NCI-H748 treated with DMSO at 0.1 percent for 48 hours (cell line): ENCODE measurements at regions not wholly inside any gene's neighbourhood (a gene's known extent, or its start where the extent isn't known, plus 50 kb on each side); places are given as distances from the start of the nearest gene placed in this dataset.
"Not testable (repeated sequence)": the region's sequence is repeated elsewhere in the genome, so short reads cannot be mapped to it uniquely, and the experiment has no call there.

Experiments used
- DNase-seq: peaks from one replicate; lab custom pipeline; 2025; lab: John Stamatoyannopoulos, UW

DNA sequence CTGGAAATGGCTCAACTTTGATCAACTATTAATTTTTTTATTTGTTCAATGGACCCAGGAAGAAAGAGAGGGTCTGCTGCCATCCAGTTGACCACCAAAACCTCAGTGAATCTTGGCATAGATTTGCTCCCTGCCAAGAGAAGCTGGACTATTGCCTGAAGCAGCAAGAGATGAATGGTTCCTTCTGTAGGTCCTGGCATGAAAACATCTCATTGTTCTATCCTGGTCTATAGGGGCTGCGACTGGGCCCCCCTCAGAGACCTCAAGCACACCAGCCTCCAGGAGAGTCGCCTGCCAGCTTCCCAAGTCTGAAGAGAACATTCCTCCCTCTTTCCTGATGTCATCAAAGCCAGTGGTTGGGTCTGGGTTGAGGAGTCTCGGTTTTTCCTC, 204.9 kb downstream of the TMX1 start:
- no peak for DNase-seq

DNA sequence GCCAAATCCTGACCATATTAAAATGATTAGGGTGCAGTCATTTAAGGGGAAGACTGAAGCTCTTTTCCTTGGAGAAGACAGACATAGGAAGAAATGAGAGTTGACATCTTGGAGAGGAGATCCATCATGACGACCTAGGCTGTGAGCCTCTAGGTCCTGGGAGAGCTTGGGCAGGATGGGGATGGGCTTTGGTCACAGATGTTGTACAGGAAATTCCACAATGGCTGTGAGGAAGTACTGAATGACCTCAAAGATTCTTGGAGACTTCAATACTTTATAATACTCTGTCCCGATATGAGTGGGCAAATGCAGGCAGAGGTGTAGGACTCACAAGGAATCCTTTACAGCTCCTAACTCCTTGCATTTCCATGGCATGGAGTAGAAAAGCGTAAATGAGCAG, 204.9 kb upstream of the FRMD6 start:
- DNase-seq = no peak

DNA sequence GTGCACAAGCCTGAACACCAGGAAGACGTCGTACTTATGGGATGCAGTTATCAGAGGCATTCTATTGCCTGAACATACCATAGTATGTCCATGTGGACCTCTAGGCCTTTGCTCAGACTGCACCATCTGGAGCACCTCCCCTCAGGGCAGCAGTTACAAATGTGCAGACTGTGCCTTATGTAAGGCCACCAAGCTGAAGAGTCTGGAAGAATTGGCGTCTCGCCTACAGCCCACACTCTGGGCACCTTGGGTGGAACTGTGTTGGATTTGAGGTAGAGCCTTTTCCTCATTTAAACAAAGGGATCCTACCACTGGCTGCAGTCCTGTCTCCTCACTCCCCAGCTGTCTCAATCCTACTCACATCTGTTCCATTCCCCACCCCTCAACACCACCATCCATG, 204.3 kb upstream of the FRMD6 start:
- no peak for DNase-seq

DNA sequence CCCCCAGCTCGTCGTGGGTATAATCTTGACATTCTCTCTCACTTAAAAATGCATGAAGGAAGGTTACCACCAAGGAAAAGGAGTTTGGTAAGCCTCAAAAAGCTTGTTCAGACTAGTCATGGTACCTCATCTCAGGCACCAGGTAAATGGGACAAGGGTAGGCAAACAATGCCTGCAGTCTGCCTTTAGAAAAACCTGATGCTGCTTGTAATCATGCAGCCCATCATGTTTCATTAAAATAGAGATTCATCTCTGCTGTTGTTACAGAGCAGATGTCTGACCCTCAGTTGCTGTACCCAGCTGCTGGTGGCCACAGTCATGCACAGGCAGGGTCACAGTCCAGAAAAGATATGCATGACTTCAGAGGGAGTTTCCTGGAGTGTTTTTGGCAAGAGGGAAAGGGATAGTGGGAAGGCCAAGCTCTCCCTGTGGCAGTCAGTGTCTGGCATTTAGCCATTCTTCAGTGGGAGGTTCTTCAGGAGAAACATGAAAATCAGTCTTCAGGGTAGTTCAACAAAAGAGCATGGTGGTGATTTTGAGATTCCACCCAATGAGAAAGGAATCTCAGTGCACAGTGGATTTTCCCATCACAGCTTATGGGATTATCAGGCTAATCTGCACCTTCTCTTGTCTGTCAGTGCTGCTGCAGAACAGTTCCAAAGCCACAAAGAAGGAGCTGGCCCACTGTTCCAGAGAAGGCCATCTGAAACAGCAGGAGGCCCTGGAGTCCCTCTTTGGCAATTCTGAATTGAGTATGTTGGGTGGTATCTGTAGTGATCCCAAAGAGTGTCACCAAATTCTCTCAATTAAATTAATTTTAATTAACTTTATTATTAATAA, 202.7 kb upstream of the FRMD6 start:
- no peak for DNase-seq

DNA sequence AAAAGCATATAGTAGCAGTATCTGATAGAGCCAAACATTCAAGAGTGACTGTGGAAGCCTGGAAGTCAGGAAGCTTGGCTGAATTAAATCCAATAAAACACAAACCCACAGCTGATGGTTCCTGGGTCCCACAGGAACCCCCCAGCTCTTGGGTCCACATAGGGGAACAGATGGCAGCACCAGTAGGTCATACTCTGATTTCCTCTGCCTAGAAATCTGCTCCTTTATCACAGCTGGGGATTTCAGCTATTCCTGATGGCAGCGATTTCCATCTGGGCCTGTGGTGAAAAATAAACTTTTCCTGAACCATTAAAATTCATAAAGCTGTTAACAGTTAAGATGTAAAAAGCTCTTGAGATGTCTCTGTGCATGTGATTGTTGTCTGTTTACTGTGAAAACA, 202.0 kb upstream of the FRMD6 start:
- DNase-seq = no peak

DNA sequence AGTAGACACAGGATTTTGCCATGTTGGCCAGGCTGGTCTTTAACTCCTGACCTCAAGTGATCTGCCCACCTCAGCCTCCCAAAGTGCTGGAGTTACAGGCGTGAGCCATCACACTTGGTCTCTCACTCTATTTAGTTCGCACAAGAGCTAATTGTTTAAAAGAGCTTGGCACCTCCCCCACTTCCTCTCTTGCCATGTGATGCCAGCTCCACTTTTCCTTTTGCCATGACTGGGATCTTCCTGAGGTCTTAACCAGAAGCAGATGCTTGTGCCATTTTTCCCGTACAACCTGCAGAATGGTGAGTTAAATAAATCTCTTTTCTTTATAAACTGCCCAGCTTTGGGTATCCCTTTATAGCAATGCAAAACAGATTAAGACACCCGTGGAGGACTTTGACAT, 200.1 kb upstream of the FRMD6 start:
- DNase-seq = no peak

DNA sequence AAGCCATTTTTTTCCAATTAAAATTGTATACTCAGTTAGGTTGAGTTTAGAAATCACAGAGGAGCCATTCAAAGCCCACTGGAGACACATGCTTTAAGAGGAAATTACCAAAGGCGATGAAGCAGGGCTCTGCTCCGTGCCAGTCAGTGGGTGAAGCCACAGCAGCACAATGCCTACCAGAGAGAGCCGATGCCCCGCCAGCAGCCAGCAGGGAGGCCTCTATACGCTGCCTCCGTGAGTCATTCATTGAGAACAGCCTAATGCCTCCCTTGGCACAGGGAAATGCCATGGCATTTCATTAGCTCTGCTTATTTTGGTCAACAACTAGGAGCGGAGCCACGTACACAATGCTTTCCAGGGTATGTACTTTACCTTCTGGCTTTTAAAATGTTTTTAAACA, 197.8 kb upstream of the FRMD6 start:
- DNase-seq = no peak

DNA sequence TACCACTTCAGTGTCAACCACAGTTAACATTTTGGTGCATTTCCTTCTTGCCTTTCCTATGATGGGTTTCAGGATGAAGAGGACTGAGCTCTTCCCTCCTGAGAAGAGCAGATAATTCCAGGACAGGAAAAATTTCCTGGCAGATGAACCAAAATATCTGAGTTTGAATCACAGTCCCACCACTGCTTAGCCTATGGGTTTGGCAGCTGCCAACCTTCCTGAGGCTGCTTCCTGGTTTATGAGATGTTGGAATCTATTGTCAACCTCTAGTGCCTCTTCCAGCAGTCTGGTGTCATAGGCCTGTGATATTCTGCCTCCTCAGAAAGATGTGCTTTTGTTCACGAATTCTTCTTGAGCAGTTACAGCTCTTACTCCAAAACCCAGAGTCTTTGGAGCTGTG, 197.4 kb upstream of the FRMD6 start:
- DNase-seq = no peak

DNA sequence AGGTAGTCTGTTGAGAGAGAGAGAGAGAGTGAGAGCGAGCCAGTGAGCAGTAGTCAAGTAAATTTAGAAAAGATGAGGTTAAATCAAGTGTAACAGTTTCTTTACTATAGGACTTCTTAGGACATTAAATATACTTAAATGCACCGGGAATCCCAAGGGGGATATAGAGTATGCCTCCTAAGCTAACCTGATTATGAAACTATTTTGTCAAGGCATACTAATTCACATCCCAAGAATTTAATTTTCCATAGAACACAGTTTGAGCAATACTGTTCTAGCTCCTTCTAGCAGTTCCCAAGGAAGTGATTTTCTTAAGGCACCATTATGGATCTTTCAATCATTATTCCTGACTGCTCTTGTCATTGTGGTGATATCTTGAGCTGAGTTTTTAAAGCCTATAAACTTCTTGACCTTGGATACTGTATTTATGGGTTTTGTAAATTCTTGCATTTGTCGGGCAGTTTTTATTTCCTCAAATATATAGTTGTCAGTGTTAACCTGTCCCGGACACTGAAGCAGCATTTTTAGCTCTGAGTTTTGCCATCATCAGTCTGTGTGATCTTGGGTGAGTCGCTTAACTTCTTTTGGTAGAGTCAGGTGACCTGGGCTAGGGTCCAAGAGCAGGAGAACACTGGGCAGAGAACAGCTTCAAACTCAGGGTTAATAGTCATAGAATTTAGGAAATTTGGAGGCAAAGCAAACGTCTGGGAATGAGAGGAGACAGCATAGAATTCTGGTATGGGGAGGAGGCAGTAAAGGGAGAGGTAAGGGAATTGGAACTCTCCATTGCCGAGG, 196.5 kb upstream of the FRMD6 start:
- DNase-seq = no peak

DNA sequence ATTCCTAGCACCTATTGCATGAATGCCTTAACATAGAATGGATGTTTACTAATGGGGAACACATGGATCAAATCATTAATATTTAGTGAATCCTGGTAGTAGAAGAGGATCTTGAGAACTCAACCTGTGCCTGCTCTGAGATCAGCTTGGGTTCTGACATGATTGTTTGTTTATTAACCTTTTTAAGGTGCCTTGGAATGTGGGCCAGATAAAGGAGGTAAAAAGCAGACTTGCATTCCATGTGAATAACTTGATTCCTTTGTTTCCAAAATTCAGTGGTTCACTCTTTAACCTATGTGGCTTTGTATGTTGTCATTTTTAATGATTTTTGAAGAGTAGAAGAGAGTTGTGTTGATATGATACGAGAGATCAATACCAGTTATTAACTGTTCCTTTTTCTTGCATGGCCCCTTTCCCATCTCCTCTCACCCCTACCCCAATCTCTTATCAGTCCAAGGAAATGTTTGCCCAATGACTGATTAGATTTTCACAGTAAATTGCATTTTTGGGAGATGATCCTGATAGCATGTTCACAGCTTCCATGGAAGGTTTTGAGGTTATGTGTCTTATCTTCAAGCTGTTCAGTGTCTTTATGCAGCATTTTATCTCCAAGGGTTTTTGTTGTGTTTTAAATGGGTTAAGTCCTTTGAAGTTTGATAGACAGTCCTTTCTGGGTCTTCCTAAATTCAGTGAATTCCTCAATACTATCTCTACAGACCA, 193.7 kb upstream of the FRMD6 start:
- DNase-seq = no peak

DNA sequence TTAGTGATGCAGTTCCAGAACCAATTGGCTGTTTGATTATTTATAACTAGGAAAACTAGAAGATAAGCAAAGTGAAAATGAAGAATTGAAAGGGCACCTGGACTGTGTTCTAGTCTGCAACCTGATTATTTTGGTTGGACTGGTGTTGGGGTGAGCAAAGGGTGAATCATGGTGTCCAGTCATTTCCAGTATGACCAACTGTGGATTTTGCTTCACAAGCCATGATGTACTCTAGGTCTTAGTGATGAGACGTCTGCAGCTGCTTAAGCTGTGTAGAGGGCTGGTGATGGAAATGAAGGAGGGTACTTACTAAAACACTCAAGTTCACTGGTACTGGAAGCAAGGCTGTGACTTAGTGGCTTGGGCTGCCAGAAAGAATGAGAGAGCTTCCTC, 193.2 kb upstream of the FRMD6 start:
- DNase-seq = no peak

DNA sequence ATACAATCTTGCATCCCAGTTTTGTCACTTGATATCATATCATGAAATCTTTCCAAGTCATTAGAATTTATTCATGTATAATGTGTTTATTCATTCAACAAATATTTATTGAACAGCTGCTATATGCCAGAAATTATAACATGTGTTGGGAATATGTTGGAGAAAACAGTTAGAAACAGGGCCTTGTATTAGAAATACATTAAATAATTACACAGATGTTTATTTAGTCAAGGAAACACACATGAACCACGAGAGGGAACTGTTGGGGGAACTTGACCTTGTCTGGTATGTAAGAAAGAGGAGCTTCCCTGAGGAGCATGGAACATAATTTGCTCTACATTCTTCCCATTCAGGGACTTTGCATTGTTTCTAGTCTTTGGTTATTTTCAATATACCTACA, 191.7 kb upstream of the FRMD6 start:
- DNase-seq = no peak

DNA sequence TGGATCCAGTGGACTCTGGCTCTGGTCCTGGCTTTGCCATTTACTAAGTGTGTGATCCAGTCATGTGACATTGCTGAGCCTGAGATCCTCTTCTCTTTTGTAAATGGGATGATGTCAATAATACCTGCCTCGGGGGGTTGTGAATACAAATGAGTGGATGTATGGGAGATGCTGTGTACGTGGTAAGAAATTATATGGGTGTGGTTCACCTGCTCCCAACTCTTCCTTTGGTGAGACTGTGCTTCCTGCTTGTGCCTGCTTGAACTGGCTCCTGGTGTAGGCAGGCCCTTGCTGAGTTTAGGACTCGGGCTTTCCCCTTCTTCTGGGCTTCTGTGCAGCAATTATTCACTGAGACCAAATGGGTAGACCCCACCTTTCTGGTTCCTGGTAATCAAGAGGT, 189.5 kb upstream of the FRMD6 start:
- DNase-seq = peak; percentile 76

DNA sequence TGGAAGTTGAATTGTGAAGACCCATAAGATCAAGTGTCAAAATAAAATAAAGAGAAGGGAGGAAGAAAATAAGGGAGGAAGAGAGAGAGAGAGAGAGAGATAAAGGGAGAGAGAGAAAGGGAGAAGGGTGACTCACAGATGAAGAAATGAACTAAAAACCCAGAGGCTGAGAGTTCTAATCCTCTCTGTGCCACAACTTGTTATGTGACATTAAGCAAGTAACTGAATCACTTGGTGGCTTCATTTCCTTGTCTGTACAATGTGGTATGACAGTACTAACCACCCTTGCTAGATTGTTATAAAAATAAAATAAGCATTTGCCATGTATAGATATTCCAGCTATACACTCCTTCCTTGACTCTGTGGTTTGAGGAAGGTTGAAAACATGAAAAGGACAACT, 189.0 kb upstream of the FRMD6 start:
- DNase-seq = no peak

DNA sequence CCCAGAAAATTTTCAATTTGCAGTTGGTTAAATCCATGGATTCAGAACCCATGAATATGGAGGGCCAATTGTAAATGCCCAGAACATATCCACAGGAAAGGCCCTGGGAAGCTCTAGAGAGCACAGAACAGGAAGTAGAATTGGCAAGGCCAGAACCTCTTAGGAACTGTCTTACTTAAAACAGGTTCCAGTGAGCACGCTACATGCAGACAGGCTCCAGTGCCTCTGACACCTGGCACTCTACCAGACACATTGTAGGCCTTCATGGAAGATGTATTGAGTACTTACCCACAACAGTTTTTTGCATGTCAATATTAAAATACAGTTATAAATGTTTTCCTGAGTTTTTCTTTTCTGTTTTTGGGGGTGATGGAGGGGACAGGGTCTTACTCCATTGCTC, 188.2 kb upstream of the FRMD6 start:
- no peak for DNase-seq

DNA sequence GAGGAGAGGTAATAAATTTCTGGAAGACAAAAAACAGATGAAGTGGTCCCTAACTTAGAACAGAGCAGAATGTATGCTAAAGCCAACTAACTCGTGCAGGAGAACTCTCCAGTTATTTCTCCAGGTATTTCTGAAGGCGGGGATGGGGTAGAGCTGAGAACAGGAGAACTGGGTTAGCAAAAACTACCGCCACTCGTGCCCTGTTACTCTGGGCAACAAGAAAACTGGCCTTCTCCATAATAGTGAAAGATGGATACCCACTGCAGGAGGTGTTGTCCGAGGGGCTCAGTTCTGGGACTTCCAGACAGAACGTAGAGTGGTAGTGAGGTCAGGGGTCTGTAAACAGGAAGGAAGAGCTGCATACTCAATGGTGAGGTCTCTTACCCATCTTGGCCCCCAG, 187.3 kb upstream of the FRMD6 start:
- DNase-seq = no peak

DNA sequence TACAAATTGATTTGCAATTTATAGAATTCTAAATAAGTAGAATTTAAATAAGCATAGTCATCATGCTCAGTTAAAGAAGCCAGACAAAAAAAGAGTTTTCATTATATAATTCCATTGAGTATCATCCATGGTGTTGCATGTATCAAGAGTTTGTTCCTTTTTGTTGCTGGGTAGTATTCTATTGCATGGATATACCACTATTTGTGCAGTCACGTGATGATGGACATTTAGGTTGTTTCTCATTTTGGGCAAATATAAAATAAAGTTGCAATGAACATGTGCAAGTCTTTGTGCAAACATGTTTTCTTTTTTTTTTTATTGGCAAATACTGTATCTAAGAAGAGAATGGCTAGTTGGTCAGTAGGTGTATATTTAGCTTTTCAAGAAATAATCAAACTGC, 186.2 kb upstream of the FRMD6 start:
- no peak for DNase-seq

DNA sequence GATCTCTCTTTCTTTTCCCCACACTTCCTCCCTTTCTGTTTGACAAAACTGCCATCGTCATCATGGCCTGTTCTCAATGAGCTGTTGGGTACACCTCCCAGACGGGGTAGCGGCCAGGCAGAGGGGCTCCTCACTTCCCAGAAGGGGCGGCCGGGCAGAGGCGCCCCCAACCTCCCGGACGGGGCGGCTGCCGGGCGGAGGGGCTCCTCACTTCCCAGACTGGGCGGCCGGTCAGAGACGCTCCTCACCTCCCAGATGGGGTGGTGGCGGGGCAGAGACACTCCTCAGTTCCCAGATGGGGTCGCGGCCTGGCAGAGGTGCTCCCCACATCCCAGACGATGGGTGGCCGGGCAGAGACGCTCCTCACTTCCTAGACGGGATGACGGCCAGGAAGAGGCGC, 184.3 kb upstream of the FRMD6 start:
- DNase-seq = not testable (repeated sequence)

DNA sequence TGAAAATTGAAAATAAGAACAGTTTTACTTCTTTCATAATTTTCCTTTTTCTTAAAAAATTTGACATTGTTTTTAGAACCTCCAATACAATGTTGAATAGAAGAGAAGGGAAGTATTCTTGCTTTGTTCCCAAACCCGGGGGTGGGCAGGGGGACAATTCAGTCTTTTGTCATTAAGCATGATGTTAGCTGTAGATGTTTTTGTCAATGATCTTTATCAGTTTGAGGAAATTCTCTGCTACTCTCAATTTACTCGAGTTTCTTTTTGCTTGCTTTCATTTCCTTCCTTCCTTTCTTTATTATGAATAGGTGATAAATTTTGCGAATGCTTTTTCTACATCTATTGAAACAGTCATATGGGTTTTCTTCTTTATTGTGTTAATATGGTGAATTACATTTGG, 183.2 kb upstream of the FRMD6 start:
- no peak for DNase-seq

DNA sequence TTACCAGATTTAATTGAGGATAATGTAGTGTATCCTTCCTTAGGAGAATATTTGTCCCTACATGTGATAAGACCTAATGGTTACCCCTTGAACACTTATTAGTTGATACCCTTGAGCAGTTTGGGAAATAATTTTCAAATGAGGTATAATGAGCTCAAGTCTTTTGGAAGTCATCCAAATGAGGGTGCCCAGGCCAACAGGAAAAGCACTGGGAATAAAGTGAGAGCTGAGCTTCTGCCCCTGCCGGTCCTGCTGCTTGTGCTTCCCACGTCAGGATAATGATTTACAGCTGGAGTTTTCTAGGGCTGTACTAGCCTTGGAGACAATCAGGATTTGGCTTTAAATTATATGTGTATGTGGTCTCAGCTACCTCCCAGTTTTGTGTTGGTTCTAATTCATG, 178.8 kb upstream of the FRMD6 start:
- DNase-seq = no peak

DNA sequence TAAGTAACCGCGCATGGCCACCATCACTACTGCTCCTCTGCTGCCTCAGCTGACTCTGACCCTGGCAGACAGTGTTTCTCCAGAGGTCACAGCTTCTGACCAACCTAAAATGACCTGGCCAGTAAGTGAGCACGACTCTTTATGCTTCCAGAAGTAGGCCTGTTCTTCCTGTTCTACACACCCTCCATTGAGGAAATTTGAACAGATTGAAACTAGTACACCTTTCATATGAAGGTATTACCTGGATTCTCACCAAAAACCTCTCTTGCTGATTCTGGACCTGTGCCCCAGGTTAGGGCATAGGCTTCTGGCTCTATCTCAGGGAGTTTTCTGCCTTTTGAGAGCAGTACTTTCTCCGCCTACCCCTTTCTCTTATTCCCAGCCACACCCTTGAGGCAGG, 178.4 kb upstream of the FRMD6 start:
- no peak for DNase-seq

DNA sequence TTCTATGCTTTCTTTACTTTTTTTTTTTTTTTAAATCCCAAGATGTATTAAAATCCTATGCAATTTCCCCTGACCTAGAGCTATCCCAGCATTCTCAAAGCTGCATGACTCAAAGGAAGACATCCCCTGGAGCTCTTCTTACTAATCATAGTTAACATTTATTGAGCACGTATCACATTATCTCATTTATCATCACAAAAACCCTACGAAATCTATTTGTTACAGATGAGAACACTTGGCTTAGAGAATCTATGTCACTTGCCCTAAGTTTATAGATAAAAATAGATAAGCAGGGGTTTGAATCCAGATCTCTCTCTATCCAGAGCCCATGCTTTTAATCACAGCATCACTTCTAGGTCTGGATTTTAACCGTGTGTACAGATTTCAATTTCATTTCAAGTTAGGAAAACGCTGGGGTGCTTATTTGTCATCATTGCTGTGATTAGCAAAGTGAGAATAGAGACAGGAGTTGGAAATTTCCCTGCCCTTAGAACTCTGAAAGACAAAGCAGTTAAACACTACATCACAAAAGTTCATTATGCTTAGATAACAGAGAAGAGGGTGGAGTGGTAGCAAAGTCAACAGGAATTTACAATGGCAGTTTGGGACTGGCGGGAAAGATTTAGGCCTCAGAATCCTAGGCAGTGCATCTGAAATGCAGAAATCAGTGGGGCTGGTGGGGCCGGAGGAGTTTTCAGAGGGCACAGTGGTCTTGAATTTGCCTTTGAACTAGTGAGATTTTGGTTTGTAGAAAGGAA, 177.7 kb upstream of the FRMD6 start:
- DNase-seq = no peak
